Heart left ventricle (tissue), 13 donors: ENCODE measurements at regions not wholly inside any gene's neighbourhood (a gene's known extent, or its start where the extent isn't known, plus 50 kb on each side); places are given as distances from the start of the nearest gene placed in this dataset.

ENCODE experiments used
- CTCF ChIP-seq, 12 donors: fragments of 200-600 bp; sonication (generic) in 4 of 12; IDR thresholded peaks; one replicate each; pipeline versions ENCODE4 v1.5.0 to v1.8.0; 2018 to 2022; ENCODE audit warnings: antibody characterized with exemption in 12 of 12, mild to moderate bottlenecking in 5 of 12
- POLR2A ChIP-seq, 2 donors: fragments of 450-650 bp; IDR thresholded peaks; one replicate each; pipeline ENCODE4 v1.6.1; 2017; ENCODE audit warnings: antibody characterized with exemption in 2 of 2, mild to moderate bottlenecking in 2 of 2, moderate library complexity in 2 of 2
- donor health status: ischemic (EF 13 %, LVEDD 7.1; RV severe dilation, severe dysfunction).
- donor health status: DM: no; HTN: yes; CAD: no.
- donor health status: DM: no; HTN: no; CAD: no.
- donor health status: ischemic (EF 25% LVEDD 6.9; RV normal size, moderate dysfunction).
- donor health status: ischemic (EF 25% LVEDD 5.7; RV mildly dilated, moderate dysfunction).
- donor health status: ischemic (EF 35%, LVEDD 5.7; RV mildly dilated, moderate dysfunction).
- donor health status: nonischemic (EF 11% LVEDD 7.7; RV severe dilation, severe dysfunction).
- donor health status: DM: yes; HTN: yes; CAD: no.
- donor health status: PGD.
- donor health status: ischemic (EF 29% LVEDD 5.4; RV normal size, mild dysfunction).
- donor health status: nonischemic (EF 23%, LVEDD 6.1; RV moderate dilation, normal function).

- TF ChIP-seq POLR2A (IDR thresholded peaks at IDR 0.05) (no peak), CTCF (IDR thresholded peaks at IDR 0.05) (no peak)
Observed at GRCh38 chr6:109918227-109918626, 59.9 kb upstream of the GPR6 start.
